HepG2 (cell line): ENCODE measurements at regions not wholly inside any gene's neighbourhood (a gene's known extent, or its start where the extent isn't known, plus 50 kb on each side); places are given as distances from the start of the nearest gene placed in this dataset.

Experiments used
- ATAC-seq: fragments of 200-7000 bp; cut with Tn5 transposase; 3 replicates; pipeline ENCODE4 v1.9.1; 2020; ENCODE audit warnings: mild to moderate bottlenecking, moderate library complexity
- BruUV-seq: library from RNA; stranded (reverse); fragments of 400-500 nt; replicated peaks from 2 replicates; lab custom pipeline; 2021; lab: Mats Ljungman, UMichigan
- CTCF ChIA-PET: fragments of 300-600 bp; formaldehyde crosslinking; extraction: SDS; loops from one replicate; lab custom pipeline; 2021; ENCODE audit warnings: low total read pairs, inconsistent platforms, low intra/inter-chr PET ratio; lab: Yijun Ruan, JAX
- POLR2A ChIA-PET: fragments of 350-600 bp; sonication (Branson Sonifier 250); formaldehyde crosslinking; loops from one replicate; lab custom pipeline; 2020; ENCODE audit warnings: antibody characterized with exemption, inconsistent platforms; lab: Yijun Ruan, JAX
- DNase-seq: peaks from one replicate; pipeline ENCODE4 v3.0.0-alpha.2; 2015; ENCODE audit warnings: low spot score
- FAIRE-seq: peaks from 3 replicates; lab custom pipeline; 2011; peaks lifted over from hg19 to GRCh38; lab: Jason Lieb, UNC
- H2AFZ ChIP-seq: one replicate; pipeline ENCODE4 v1.6.1; 2011; ENCODE audit warnings: low read length, inconsistent platforms
- H3K27ac ChIP-seq: fragments of 300-600 bp; 3 replicates; pipeline ENCODE4 v1.8.0; 2011; ENCODE audit warnings: mixed run types, mild to moderate bottlenecking, mixed read lengths, low read length, inconsistent platforms; ENCODE audit not compliant: insufficient read depth; ENCODE audit errors: extremely low read length
- H3K27me3 ChIP-seq, 2 experiments: fragments of 200-600 bp in 1 of 2; 2 replicates in 1 of 2; 3 replicates in 1 of 2; pipeline versions ENCODE4 v1.6.0 to v1.8.0; 2011; ENCODE audit warnings: low read length in 2 of 2, mild to moderate bottlenecking in 2 of 2, moderate library complexity in 2 of 2, inconsistent platforms in 1 of 2; ENCODE audit not compliant: insufficient read depth in 2 of 2, control insufficient read depth in 1 of 2
- H3K36me3 ChIP-seq, 2 experiments: fragments of 200-600 bp in 1 of 2; replicated peaks in 1 of 2; 2 replicates in 1 of 2; 3 replicates in 1 of 2; pipeline versions ENCODE4 v1.5.1 to v1.8.0; 2011; ENCODE audit warnings: low read length in 2 of 2, inconsistent platforms in 1 of 2; ENCODE audit not compliant: insufficient read depth in 2 of 2, control insufficient read depth in 1 of 2
- H3K4me1 ChIP-seq: 2 replicates; pipeline ENCODE4 v1.5.1; 2012; ENCODE audit warnings: low read length, inconsistent platforms; ENCODE audit not compliant: insufficient read depth
- H3K4me2 ChIP-seq: 2 replicates; pipeline ENCODE4 v1.6.0; 2011; ENCODE audit warnings: low read depth, low read length, inconsistent platforms
- H3K4me3 ChIP-seq, 3 experiments: fragments of 200-600 bp in 1 of 3; sonication (generic), shearing (Covaris generic) in 1 of 3; replicated peaks in 1 of 3; 2 replicates each; pipeline ENCODE4 v1.5.1; 2011 to 2016; ENCODE audit warnings: low read length in 3 of 3, inconsistent platforms in 2 of 3, low read depth in 2 of 3, mild to moderate bottlenecking in 2 of 3, control low read depth in 1 of 3, mixed read lengths in 1 of 3; ENCODE audit not compliant: insufficient read depth in 1 of 3
- H3K79me2 ChIP-seq: one replicate; pipeline ENCODE4 v1.6.1; 2011; ENCODE audit warnings: low read length, inconsistent platforms; ENCODE audit not compliant: insufficient read depth
- H3K9ac ChIP-seq: 2 replicates; pipeline ENCODE4 v1.6.0; 2011; ENCODE audit warnings: mild to moderate bottlenecking, low read depth, low read length, inconsistent platforms; ENCODE audit not compliant: insufficient read depth
- H3K9me3 ChIP-seq: 2 replicates; pipeline ENCODE4 v1.5.1; 2012; ENCODE audit warnings: mild to moderate bottlenecking, low read length
- H4K20me1 ChIP-seq: 2 replicates; pipeline ENCODE4 v1.6.0; 2011; ENCODE audit warnings: inconsistent platforms, mild to moderate bottlenecking, low read length, moderate library complexity; ENCODE audit not compliant: insufficient read depth
- CTCF ChIP-seq: sonication (generic); formaldehyde crosslinking; IDR thresholded peaks from 2 replicates; pipeline ENCODE4 v1.5.0; 2020; ENCODE audit warnings: mild to moderate bottlenecking, missing genetic modification reagents, moderate library complexity
- HNRNPLL ChIP-seq: fragments of 200-400 bp; formaldehyde crosslinking; IDR thresholded peaks from 2 replicates; pipeline ENCODE4 v1.6.1; 2017; ENCODE audit warnings: mild to moderate bottlenecking, low read depth, low read length; ENCODE audit not compliant: poor library complexity, severe bottlenecking
- JARID2 ChIP-seq: sonication (generic); formaldehyde crosslinking; IDR thresholded peaks from 2 replicates; pipeline ENCODE4 v1.8.1; 2023; ENCODE audit warnings: missing genetic modification reagents, inconsistent platforms; ENCODE audit not compliant: insufficient replicate concordance
- NFYB ChIP-seq: sonication (generic); formaldehyde crosslinking; IDR thresholded peaks from 2 replicates; pipeline ENCODE4 v1.4.0; 2020; ENCODE audit warnings: missing genetic modification reagents
- SIN3A ChIP-seq: IDR thresholded peaks from 2 replicates; pipeline ENCODE4 v1.6.1; 2011; ENCODE audit warnings: low read depth, mild to moderate bottlenecking, control low read depth, low read length, borderline replicate concordance
- STAG1 ChIP-seq: sonication (generic); formaldehyde crosslinking; IDR thresholded peaks from 2 replicates; pipeline ENCODE4 v1.4.0; 2020; ENCODE audit warnings: missing genetic modification reagents
- ZGPAT ChIP-seq: IDR thresholded peaks from 2 replicates; pipeline ENCODE4 v1.6.1; 2016; ENCODE audit warnings: mild to moderate bottlenecking
- ZNF562 ChIP-seq: sonication (generic); formaldehyde crosslinking; IDR thresholded peaks from 2 replicates; pipeline ENCODE4 v1.8.0; 2022; ENCODE audit warnings: missing genetic modification reagents, borderline replicate concordance
- ZNF563 ChIP-seq: sonication (generic); formaldehyde crosslinking; IDR thresholded peaks from 2 replicates; pipeline ENCODE4 v1.8.0; 2022; ENCODE audit warnings: mild to moderate bottlenecking, moderate library complexity, missing genetic modification reagents
- ZNF678 ChIP-seq: sonication (generic); formaldehyde crosslinking; IDR thresholded peaks from 2 replicates; pipeline ENCODE4 v1.4.0; 2020; ENCODE audit warnings: mild to moderate bottlenecking, missing genetic modification reagents
- ZNF710 ChIP-seq: sonication (generic); formaldehyde crosslinking; IDR thresholded peaks from 2 replicates; pipeline ENCODE4 v1.5.0; 2020; ENCODE audit warnings: mild to moderate bottlenecking, missing genetic modification reagents, borderline replicate concordance
- ZNF879 ChIP-seq: sonication (generic); formaldehyde crosslinking; IDR thresholded peaks from 2 replicates; pipeline ENCODE4 v1.8.1; 2023; ENCODE audit warnings: missing genetic modification reagents
- WGBS: methylation state at CpG from one replicate; pipeline ENCODE4 v1.1.6; 2017; ENCODE audit warnings: low lambda C conversion rate; 5-methylcytosine and 5-hydroxymethylcytosine counted together
- in situ Hi-C: cut with HindIII; loops from 2 replicates; pipeline ENCODE4 v1.10.0; 2017; ENCODE audit warnings: low pct_unique_long_range_greater_than_20kb; ENCODE audit not compliant: extremely low pct_ligation_motif_present
- intact Hi-C: fragments of 100-400 bp; cut with micrococcal nuclease; formaldehyde crosslinking; loops from one replicate; pipeline ENCODE4 v1.10.0; 2022; ENCODE audit not compliant: unreplicated experiment

- no peaks in the 10 kb centered on the region for H3K36me3 ChIP-seq
- ChIA-PET CTCF (interaction anchor here (0.8 kb wide), 1 partner anchor 1119 kb away, joined by 5 read pairs; no protein-coding TSS in a partner anchor), POLR2A (no interaction called here)
- no peaks in the 10 kb centered on the region for H3K79me2 ChIP-seq
- no peak overlapping the region for H3K4me3 ChIP-seq
- no peak overlapping the region for H3K4me2 ChIP-seq
- no peak for FAIRE-seq
- no peak for DNase-seq
- no peak for TF ChIP-seq ZGPAT (CRISPR knock-in tag)
- TF ChIP-seq JARID2 (CRISPR knock-in tag): no peak
- no peak for TF ChIP-seq ZNF710 (CRISPR knock-in tag)
- TF ChIP-seq HNRNPLL: no peak
- TF ChIP-seq STAG1 (CRISPR knock-in tag): peak; percentile 60
- 0 out of 2 replicates have a peak, but pooled peaks have one; percentile 14 for TF ChIP-seq CTCF (CRISPR knock-in tag)
- no peak for TF ChIP-seq NFYB (CRISPR knock-in tag)
- TF ChIP-seq ZNF563 (CRISPR knock-in tag): no peak
- TF ChIP-seq ZNF562 (CRISPR knock-in tag): no peak
- no peak for TF ChIP-seq ZNF879
- no peak for TF ChIP-seq SIN3A
- no peak for TF ChIP-seq ZNF678 (CRISPR knock-in tag)
- H3K27ac ChIP-seq: no peak overlapping the region
- in situ Hi-C loops (no loop called here), intact Hi-C loops (no loop called here)
- BruUV-seq: no TSS peak
- H3K27me3 ChIP-seq: no peaks in the 10 kb centered on the region
- no peaks in the 10 kb centered on the region for H3K4me1 ChIP-seq
- ATAC-seq: no peak
- peaks cover 8% of the 10 kb centered on the region for H3K9me3 ChIP-seq
- H4K20me1 ChIP-seq: no peaks in the 10 kb centered on the region
- H2AFZ ChIP-seq: no peak overlapping the region
- 3% methylated on average over 3 of the region's 3 CpGs for WGBS
- no peak overlapping the region for H3K9ac ChIP-seq
Measured at GRCh38 chr13:22757530-22758120, 423.2 kb upstream of the SGCG start.
